GM13977 (cell line): ENCODE measurements at regions not wholly inside any gene's neighbourhood (a gene's known extent, or its start where the extent isn't known, plus 50 kb on each side); places are given as distances from the start of the nearest gene placed in this dataset.

Source experiments
- DNase-seq: peaks from one replicate; pipeline ENCODE4 v3.0.0; 2012; ENCODE audit warnings: low spot score
- in situ Hi-C: fragments of 300-500 bp; cut with MboI; formaldehyde crosslinking; loops from one replicate; pipeline ENCODE4 v1.12.0; 2022; ENCODE audit warnings: low sequenced_read_pairs, low pct_unique_long_range_greater_than_20kb, mixed read lengths, inconsistent platforms; ENCODE audit not compliant: unreplicated experiment
- TF ChIP-seq, protein P1 (sequence below): IDR thresholded peaks from 2 replicates; pipeline ENCODE4 v1.5.1; 2012; ENCODE audit warnings: mild to moderate bottlenecking, control low read depth; ENCODE audit not compliant: insufficient read depth; ENCODE audit errors: extremely low read depth, missing control alignments

DNA sequence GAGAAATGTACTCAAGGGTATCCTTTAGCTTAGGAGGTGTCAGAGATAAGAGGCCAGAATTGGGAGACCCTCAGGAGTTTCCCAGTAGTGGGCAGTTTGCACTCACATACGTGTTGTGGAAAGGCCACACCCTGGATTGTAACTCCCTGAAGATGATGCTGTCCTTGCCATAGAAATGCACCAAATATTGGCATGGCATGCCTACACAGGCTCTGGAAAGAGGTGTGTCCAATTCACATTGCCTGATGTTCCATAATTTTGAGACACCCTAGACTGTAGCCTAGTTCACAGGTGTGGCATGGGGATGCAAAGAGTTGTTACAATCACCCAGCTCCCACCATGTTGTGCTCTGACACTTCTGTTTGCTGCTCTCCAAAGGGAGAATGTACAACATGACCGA, 271.9 kb downstream of the CCDC85A start:
- in situ Hi-C loops = no loop called here
- TF ChIP-seq, protein P1, sequence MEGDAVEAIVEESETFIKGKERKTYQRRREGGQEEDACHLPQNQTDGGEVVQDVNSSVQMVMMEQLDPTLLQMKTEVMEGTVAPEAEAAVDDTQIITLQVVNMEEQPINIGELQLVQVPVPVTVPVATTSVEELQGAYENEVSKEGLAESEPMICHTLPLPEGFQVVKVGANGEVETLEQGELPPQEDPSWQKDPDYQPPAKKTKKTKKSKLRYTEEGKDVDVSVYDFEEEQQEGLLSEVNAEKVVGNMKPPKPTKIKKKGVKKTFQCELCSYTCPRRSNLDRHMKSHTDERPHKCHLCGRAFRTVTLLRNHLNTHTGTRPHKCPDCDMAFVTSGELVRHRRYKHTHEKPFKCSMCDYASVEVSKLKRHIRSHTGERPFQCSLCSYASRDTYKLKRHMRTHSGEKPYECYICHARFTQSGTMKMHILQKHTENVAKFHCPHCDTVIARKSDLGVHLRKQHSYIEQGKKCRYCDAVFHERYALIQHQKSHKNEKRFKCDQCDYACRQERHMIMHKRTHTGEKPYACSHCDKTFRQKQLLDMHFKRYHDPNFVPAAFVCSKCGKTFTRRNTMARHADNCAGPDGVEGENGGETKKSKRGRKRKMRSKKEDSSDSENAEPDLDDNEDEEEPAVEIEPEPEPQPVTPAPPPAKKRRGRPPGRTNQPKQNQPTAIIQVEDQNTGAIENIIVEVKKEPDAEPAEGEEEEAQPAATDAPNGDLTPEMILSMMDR = no peak
- DNase-seq = no peak

DNA sequence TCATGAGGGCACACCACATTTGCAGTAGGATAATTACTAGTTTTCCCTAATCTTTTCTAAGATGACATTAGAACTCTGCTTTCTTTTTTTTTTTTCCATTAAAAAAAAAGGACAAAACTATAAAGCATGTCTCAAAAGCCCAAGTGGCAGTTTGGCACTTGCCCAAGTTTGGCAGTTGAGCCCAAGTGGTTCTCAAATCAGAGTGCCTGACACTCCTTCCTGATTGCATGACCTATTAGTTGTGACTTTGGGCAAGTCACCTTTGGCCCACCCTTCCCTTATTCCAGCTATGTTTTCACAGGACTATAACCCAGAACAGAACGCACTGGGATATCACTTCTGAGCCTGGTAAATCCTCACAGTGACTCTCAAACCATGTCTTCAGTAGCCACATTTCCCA, 273.0 kb downstream of the CCDC85A start:
- no peak for DNase-seq
- in situ Hi-C loops = no loop called here
- TF ChIP-seq, protein P1 = no peak

DNA sequence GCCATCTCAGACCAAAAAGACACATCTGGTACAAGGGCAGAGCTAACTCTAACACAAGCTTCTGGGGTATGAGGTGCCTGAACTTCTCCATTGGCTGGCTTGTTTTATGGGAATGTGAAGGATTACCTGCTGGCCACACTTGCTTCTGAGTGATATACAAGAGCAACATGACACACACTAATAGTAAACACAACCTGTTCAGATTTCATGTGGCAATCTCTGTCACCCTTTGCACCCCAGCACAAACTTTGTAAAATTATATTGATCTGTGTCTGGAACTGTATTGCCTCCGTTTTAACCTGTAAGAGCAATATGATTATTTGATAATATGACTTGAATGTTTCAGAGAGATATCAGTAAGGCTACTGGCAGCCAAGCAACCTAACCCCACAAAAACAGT, 276.7 kb downstream of the CCDC85A start:
- DNase-seq = no peak
- TF ChIP-seq, protein P1 = no peak
- in situ Hi-C loops = no loop called here

DNA sequence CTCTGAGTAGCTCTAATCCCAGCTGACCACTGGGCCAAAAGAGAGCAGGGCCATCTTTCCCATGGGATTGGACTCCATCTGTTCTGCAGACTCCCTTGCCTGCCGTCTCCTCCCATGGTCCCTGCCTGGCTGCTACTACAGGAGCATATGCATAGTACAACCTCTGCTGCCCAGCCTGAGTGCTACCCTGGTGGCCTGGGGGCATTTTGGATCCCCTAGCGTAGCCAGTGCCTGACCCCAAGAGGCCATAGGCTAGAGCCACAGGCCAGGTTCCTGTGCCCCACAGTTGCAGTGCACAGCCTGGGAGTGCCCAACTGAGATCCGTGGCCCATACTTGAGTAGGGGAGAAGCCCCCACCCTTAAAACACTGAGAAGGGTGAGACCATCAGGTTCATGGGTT, 280.3 kb downstream of the CCDC85A start:
- no peak for DNase-seq
- TF ChIP-seq, protein P1 = no peak
- in situ Hi-C loops = no loop called here

DNA sequence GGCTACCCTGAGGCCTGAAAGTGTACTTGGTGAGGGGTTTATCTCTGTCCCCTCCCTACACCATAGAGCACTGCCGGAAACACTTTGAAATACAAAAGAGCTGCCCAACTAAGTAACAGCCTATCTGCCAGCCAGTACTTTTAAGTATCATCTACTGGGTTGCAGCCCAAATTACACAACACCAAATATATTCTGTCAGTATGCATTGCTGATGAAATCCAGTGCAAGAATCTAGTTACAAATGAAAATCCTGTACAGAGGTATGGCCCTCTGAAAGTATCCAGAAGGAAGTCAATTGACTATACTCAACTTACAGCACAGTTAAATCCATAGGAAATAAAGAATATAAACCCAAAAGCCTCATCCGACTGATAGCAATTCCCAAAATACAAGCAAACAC, 280.8 kb downstream of the CCDC85A start:
- TF ChIP-seq, protein P1 = no peak
- in situ Hi-C loops = no loop called here
- DNase-seq = no peak

DNA sequence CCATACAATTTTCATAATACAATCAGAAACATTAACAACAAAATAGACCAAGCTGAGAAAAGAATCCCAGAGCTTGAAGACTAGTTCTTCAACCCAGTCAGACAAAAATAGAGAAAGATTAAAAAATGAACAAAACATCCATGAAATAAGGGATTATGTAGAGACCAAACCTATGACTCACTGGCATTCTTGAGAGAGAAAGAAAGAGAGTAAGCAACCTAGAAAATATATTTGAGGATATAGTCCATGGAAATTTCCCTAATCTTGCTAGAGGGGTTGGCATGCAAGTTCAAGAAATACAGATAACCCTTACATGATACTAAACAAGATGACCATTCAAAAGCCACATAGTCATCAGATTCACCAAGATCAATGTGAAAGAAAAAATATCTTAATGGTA, 281.7 kb downstream of the CCDC85A start:
- in situ Hi-C loops = no loop called here
- no peak for DNase-seq
- TF ChIP-seq, protein P1 = no peak

DNA sequence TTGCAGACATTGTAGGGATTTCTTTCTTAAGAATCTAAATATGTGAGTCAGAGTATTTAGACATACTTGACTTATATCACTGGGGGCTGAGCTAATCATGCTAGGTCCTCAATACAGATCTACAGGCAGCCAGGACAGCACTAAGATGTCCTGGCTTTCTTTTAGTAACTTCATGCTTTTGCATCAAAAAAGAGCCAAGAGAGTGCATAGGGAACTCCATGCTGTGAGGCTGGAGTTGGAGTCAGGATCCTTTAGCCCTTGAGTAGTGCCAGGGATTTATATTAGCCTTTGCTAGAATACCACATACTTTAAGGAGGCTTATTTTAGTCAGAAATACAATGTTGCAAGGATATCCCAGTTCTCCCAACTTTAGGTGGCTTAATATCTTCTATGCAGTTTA, 289.7 kb downstream of the CCDC85A start:
- TF ChIP-seq, protein P1 = no peak
- DNase-seq = no peak
- in situ Hi-C loops = no loop called here
